ENCODE measurements at regions not wholly inside any gene's neighbourhood (a gene's known extent, or its start where the extent isn't known, plus 50 kb on each side); places are given as distances from the start of the nearest gene placed in this dataset.
"Not testable (repeated sequence)": the region's sequence is repeated elsewhere in the genome, so short reads cannot be mapped to it uniquely, and the experiment has no call there.

DNA sequence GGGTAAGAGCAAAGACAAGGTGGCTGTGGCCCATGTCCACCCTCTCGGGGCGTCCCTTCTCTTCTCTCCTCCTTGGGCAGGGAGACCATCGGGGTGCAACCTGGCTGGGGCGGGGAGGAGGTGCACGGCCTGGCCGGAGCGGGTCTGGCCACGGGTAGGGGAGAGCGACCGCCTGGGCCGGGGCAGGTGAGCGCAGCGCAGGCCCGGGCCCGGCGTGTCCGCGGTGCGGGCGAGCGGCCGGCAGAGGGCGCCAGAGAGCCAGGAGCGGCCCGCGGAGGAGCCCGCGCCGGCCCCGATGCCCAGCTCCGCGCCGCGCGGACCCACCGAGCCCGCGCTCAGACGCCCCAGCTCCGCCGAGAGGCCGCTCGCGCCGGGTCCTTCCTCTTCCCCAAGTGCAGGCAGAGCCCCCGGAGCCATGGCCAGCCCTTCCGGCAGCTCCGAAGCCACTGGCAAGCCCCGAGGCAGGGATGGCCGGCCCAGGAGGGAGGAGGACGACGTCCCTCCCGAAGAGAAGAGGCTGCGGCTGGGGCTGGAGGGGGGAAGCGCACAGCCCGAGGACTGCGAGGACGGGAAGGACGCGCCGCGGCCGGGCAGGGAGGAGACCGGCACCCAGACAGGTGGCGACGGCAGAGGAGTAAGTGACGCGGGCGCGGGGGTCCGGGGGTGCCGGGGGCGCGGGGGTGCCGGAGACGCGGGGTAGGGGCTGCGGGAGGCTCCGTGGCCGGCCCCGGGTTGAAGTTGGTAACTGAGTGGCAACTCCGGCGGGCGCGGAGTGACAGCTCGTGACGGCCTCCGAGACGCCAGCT, 142.1 kb upstream of the EEF2KMT start:
- H3K4me1 Mint-ChIP-seq; H3K36me3 Mint-ChIP-seq (ENCODE audit: low read depth); H3K27ac Mint-ChIP-seq (ENCODE audit: unreplicated experiment); H3K9me3 Mint-ChIP-seq: not testable (repeated sequence)
- TF ChIP-seq, protein P1, sequence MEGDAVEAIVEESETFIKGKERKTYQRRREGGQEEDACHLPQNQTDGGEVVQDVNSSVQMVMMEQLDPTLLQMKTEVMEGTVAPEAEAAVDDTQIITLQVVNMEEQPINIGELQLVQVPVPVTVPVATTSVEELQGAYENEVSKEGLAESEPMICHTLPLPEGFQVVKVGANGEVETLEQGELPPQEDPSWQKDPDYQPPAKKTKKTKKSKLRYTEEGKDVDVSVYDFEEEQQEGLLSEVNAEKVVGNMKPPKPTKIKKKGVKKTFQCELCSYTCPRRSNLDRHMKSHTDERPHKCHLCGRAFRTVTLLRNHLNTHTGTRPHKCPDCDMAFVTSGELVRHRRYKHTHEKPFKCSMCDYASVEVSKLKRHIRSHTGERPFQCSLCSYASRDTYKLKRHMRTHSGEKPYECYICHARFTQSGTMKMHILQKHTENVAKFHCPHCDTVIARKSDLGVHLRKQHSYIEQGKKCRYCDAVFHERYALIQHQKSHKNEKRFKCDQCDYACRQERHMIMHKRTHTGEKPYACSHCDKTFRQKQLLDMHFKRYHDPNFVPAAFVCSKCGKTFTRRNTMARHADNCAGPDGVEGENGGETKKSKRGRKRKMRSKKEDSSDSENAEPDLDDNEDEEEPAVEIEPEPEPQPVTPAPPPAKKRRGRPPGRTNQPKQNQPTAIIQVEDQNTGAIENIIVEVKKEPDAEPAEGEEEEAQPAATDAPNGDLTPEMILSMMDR (conservative IDR thresholded peaks at IDR 0.05) = peak; percentile 59
- DNase-seq (ENCODE audit: low read depth, low spot score) = peak; percentile 68
- H3K27me3 Mint-ChIP-seq (ENCODE audit: low read depth) = peaks cover 62% of the 10 kb centered on the region
- peak overlapping the region; percentile 57 for H3K4me3 Mint-ChIP-seq

DNA sequence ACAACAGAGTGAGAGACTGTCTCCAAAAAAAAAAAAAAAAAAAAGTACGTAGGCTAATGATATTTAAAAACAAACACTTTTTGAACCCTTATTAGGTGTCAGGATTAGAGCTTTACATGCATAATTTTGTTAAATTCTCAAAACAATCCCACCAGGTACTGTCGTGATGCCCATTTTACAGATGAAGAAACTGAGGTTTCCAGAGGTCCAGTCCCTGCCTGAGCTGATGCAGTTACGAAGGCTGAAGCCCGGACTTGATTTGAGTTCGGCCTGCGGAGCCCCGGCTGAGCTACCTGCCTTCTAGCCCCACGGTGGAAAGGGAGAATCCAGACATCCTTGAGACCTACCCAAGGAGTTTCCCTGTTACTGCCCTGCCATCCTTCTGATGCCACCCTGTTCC, 137.5 kb upstream of the EEF2KMT start:
- Mint-ChIP-seq H3K27me3 (ENCODE audit: low read depth) (peaks cover 55% of the 10 kb centered on the region), H3K36me3 (ENCODE audit: low read depth) (no peaks in the 10 kb centered on the region), H3K27ac (ENCODE audit: unreplicated experiment) (no peak overlapping the region), H3K4me1 (no peaks in the 10 kb centered on the region), H3K4me3 (no peak overlapping the region), H3K9me3 (no peaks in the 10 kb centered on the region)
- TF ChIP-seq, protein P1 (conservative IDR thresholded peaks at IDR 0.05) = no peak
- DNase-seq (ENCODE audit: low read depth, low spot score) = no peak

DNA sequence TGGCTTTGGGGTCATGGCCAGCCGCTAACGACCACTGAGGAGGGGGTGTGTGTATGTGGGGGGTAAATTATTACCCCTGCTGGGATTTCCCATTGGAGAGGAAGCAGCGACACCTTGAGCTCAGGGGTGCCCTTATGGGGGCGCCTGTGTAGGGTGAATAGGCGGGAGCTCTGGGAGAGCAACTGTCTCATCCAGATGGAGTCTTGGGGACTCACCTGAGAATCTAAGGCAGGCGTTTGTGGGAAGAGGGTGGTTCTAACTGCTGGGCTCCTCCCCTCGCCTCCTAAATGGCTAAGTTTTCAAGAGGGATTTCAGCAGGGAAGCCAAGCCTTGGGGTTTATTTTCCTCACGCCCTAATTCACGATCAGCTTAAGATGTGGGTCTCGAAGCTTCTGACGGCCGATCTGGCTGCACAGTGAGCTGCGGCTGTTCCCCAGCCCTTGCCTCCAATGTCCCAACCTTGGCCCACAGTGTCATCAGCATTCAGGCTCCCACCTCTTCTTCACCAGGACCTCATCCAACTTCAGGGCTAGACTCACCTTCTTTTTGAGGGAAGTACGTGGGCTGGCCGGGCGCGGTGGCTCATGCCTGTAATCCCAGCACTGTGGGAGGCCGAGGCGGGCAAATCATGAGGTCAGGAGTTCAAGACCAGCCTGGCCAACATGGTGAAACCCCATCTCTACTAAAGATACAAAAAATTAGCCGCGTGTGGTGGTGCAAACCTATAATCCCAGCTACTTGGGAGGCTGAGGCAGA, 136.9 kb upstream of the EEF2KMT start:
- Mint-ChIP-seq H3K27me3 (ENCODE audit: low read depth) (peaks cover 54% of the 10 kb centered on the region), H3K27ac (ENCODE audit: unreplicated experiment) (no peak overlapping the region), H3K4me3 (no peak overlapping the region), H3K9me3 (no peaks in the 10 kb centered on the region), H3K4me1 (no peaks in the 10 kb centered on the region), H3K36me3 (ENCODE audit: low read depth) (no peaks in the 10 kb centered on the region)
- TF ChIP-seq, protein P1 (conservative IDR thresholded peaks at IDR 0.05) = no peak
- DNase-seq (ENCODE audit: low read depth, low spot score) = no peak

DNA sequence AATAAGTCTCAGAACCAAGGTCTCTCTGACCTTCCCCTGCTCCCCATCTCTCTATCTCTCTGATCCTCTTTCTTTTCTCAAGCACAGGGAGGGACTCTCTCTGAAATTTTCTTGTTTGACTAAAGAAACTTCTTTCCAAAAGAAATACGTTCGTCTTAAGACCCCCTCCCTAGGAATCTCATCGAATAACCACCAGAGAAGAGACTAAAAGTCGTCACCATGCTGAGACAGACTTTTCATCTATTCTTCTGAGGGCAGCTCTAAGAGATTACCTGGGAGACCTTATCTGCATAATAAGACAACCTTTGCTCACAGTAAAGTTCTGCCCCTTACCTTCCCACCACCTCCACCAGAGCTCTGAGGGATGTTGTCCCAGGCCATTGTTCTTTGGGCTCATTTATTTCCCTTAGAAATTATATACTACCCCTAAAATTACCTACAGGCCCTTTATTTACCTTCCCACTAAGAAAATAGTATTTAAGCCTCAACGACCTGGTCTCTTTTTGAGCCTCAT, 133.7 kb upstream of the EEF2KMT start:
- no peak overlapping the region for H3K27ac Mint-ChIP-seq (ENCODE audit: unreplicated experiment)
- no peak overlapping the region for H3K4me3 Mint-ChIP-seq
- H3K36me3 Mint-ChIP-seq (ENCODE audit: low read depth) = no peaks in the 10 kb centered on the region
- H3K27me3 Mint-ChIP-seq (ENCODE audit: low read depth) = peaks cover 40% of the 10 kb centered on the region
- no peaks in the 10 kb centered on the region for H3K9me3 Mint-ChIP-seq
- H3K4me1 Mint-ChIP-seq = peaks cover under 1% of the 10 kb centered on the region
- TF ChIP-seq, protein P1 (conservative IDR thresholded peaks at IDR 0.05) = no peak
- no peak for DNase-seq (ENCODE audit: low read depth, low spot score)

DNA sequence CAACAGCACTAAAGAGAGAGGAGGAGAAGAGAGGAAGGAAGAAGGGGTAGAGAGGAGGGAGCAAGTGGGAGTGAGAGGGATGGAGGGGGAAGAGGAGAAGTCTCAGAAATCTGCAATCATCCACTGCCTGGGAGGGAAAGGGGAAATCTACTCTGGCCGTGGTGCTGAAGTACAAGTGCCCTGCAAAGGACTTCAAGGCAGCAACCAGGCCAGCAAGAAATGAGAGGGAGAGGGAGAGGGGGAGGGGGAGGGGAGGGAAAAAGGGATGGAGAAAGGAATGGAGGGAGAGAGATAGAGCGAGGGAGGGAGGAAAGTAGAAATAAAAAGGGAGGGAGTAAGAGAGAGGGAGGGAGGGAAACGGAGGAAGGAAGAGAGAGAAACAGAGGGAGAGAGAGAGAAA, 130.8 kb upstream of the EEF2KMT start:
- DNase-seq (ENCODE audit: low read depth, low spot score) = no peak
- Mint-ChIP-seq H3K36me3 (ENCODE audit: low read depth) (no peaks in the 10 kb centered on the region), H3K4me3 (no peak overlapping the region), H3K27ac (ENCODE audit: unreplicated experiment) (no peak overlapping the region), H3K4me1 (peaks cover 10% of the 10 kb centered on the region), H3K9me3 (no peaks in the 10 kb centered on the region), H3K27me3 (ENCODE audit: low read depth) (peaks cover 34% of the 10 kb centered on the region)
- TF ChIP-seq, protein P1 (conservative IDR thresholded peaks at IDR 0.05) = no peak
